GM18868 (cell line): ENCODE measurements at regions not wholly inside any gene's neighbourhood (a gene's known extent, or its start where the extent isn't known, plus 50 kb on each side); places are given as distances from the start of the nearest gene placed in this dataset.

ENCODE experiments used
- ATAC-seq: cut with Tn5 transposase; IDR thresholded peaks from one replicate; pipeline ENCODE4 v1.9.1; 2021; ENCODE audit warnings: mild to moderate bottlenecking, moderate library complexity; ENCODE audit not compliant: unreplicated experiment

GRCh38 chr3:113094337-113095221, 103.8 kb downstream of the GTPBP8 start:
- no peak for ATAC-seq

- no peak for ATAC-seq
Measured at GRCh38 chr3:113096188-113096892, 105.6 kb downstream of the GTPBP8 start.

- no peak for ATAC-seq
Measured at GRCh38 chr3:113097960-113098447, 107.2 kb downstream of the GTPBP8 start.

GRCh38 chr3:113100063-113100462, 109.3 kb downstream of the GTPBP8 start:
- ATAC-seq = no peak

- no peak for ATAC-seq
Measured at GRCh38 chr3:113103588-113103987, 107.8 kb upstream of the BOC start.

- ATAC-seq = no peak
Measured at GRCh38 chr3:113104357-113105092, 106.8 kb upstream of the BOC start.

- ATAC-seq = no peak
Measured at GRCh38 chr3:113105093-113105449, 106.3 kb upstream of the BOC start.

- ATAC-seq = no peak
Measured at GRCh38 chr3:113105966-113106660, 105.2 kb upstream of the BOC start.

- ATAC-seq = no peak
Measured at GRCh38 chr3:113110267-113110666, 101.1 kb upstream of the BOC start.

- no peak for ATAC-seq
Measured at GRCh38 chr3:113111011-113111707, 100.2 kb upstream of the BOC start.

GRCh38 chr3:113113361-113113760, 98.0 kb upstream of the BOC start:
- peak; percentile 74 for ATAC-seq

- ATAC-seq = no peak
Measured at GRCh38 chr3:113117511-113118234, 93.7 kb upstream of the BOC start.

- no peak for ATAC-seq
Measured at GRCh38 chr3:113118336-113118735, 93.0 kb upstream of the BOC start.

GRCh38 chr3:113124256-113124830, 87.0 kb upstream of the BOC start:
- ATAC-seq = no peak

- no peak for ATAC-seq
Measured at GRCh38 chr3:113125951-113126350, 85.4 kb upstream of the BOC start.

- ATAC-seq = no peak
Measured at GRCh38 chr3:113128386-113129015, 82.9 kb upstream of the BOC start.

GRCh38 chr3:113129168-113129567, 82.2 kb upstream of the BOC start:
- ATAC-seq = no peak

- no peak for ATAC-seq
Measured at GRCh38 chr3:113132571-113132996, 78.8 kb upstream of the BOC start.

- no peak for ATAC-seq
Measured at GRCh38 chr3:113133140-113133539, 78.2 kb upstream of the BOC start.
